Superior temporal gyrus (tissue), 1 donor: ENCODE measurements at regions not wholly inside any gene's neighbourhood (a gene's known extent, or its start where the extent isn't known, plus 50 kb on each side); places are given as distances from the start of the nearest gene placed in this dataset.
"Not testable (repeated sequence)": the region's sequence is repeated elsewhere in the genome, so short reads cannot be mapped to it uniquely, and the experiment has no call there.

Source experiments
- DNase-seq: peaks from one replicate; pipeline ENCODE4 v3.0.0-alpha.2; 2016; ENCODE audit errors: extremely low spot score

- not testable (repeated sequence) for DNase-seq
These were observed 185.8 kb upstream of the IGF1 start for GRCh38 chr12:102666176-102666575.

DNA sequence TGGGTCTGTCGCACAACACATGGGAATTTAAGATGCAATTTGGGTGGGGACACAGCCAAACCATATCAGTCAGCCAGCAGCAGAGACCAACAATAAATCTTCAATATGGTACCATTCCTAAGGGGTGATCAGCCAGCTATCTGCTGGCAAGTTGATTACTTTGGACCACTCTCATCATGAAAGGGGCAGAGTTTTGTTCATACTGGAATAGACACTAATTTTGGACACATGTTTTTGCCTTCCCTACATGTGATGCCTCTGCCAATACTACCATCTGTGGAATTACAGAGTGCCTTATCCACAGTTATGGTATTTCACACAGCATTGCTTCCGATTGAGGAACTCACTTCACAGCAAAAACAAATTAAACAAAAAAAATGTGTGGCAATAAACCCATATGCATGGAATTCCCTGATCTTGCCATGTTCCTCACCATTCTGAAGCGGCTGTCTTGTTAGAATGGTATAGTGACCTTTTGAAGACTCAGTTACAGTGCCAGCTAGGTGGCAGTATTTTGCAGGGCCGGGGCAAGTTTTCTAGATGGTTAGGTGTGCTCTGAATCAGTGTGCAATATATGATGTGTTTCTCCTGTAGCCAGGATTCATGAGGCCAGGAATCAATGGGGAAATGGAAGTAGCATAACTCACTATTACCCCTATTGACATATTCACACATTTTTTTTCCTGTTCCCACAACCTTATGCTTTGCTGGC lies 179.0 kb upstream of the IGF1 start:
- no peak for DNase-seq

DNA sequence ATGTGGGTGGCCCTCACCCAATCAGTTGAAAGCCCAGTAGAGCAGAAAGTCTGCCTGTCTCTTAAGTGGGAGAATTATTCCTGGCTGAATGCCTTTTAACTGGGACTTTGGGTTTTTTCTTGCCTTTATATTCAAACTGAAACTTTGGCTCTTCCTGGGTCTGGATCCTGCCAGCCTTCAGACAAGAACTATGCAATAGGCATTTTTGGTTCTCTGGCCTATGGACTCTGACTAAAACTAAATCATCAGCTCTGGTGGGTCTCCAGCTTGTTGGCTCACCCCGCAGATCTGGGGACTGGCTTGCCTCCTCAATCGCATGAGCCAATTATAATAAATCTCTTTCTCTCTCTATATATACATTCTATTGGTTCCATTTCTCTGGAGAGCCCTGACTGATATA lies 173.0 kb upstream of the IGF1 start:
- no peak for DNase-seq

GRCh38 chr12:102652645-102653313 lies 172.4 kb upstream of the IGF1 start:
- DNase-seq, result no peak

GRCh38 chr12:102645968-102646367 lies 165.6 kb upstream of the IGF1 start:
- DNase-seq, result no peak

- no peak for DNase-seq
These were observed 163.7 kb upstream of the IGF1 start for GRCh38 chr12:102643879-102644575.

DNA sequence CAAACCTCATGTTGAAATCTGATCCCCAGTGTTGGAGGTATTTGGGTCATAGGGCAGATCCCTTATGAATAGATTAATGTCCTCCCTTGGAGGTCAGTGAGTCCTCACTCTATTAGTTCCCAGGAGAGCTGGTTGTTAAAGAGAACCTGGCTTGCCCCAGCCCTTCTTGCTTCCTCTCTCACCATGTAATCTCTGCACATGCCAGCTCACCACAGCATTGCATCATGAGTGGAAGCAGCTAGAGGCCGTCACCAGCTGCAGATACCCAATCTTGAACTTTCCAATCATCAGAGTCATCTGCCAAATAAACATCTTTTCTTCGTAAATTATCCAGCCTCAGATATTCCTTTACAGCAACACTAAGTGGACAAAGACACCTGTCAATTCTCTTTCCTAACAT lies 161.8 kb upstream of the IGF1 start:
- DNase-seq, result no peak

DNA sequence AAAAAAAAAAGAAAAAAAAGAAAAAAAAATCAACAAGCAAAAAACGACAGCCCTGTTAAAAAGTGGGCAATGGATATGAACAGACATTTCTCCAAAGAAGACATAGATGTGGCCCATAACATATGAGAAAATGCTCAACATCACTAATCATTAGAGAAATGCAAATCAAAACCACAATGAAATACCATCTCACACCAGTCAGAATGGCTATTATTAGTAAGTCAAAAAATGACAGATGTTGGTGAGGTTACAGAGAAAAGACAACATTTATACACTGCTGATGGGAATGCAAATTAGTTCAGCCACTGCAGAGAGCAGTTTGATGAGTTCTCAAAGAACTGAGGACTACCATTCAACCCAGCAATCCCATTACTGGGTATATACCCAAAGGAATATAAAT lies 160.3 kb upstream of the IGF1 start:
- DNase-seq, result not testable (repeated sequence)

DNA sequence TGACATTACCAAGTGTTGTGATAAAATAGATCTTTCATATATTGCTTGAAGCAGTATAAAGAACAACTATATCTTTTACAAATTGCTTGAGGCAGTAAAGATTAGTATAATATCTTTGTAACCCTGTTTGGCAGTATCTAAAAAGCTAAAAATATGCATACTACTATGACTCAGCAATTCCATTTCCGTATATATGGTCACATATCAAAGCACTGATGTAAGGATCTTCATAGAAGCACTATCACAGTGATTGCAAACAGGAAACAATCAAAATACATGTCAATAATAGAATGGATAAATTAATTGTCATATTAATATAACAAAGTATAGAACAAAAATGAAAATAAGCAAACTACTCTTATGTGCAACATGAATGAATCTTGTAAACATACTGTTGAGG lies 158.4 kb upstream of the IGF1 start:
- DNase-seq, result no peak

DNA sequence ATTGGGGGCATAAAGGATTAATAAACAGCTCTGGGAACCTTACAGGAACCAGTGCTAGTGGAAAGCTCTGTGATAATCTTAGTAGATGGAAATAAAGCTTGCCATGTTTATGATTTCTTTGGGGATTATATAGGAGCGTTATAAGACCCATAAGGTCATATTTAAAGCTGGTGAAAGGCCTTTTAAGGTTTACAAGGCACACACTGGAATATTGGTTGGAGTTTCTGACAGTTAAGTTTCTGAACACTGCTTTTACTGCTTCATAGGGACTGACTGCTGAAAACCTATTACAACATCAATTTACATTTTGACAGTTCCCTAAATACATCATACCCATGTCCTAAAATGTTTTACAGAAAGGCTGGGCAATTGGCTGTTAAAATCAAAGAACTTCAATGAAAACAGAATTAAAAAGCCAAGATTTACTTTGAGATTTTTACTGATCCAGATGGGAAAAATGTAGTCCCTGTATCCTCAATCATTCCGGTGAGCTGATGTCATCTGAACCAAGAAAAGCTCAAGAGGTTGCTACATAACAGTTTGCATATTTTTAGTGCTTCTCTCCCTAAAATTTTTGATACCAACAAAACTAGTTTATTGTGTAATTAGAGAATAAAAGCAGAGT lies 153.7 kb upstream of the IGF1 start:
- no peak for DNase-seq

- no peak for DNase-seq
These were observed 150.9 kb upstream of the IGF1 start for GRCh38 chr12:102631274-102631673.

DNA sequence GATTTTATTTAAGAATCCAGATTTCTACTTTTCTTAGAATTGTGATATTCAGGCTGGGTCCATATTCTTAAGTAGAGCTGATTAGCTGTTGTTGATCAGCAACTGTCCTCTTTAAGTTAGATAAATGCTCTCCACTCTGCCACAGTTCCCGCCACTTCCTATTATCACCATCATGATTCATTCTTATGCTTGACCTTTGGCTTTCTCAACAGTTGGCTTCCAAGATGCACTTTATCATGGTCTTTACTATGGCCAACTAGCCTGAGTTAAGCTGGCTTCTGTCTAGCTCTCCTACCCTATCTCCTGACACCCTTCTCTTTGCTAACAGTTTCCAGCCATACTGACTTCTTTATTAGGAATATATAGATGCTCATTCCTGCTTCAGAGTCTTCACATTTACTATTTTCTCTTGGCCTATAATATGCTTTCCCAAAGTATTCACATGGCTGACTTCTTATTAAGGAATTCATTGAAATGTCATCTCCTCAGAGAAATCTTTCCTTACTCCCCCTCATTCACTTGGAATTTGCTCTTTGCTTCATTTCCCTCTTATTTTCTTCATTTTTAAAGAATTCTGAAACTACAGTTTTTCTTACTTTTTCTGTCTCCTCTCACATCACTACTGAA lies 149.0 kb upstream of the IGF1 start:
- no peak for DNase-seq

DNA sequence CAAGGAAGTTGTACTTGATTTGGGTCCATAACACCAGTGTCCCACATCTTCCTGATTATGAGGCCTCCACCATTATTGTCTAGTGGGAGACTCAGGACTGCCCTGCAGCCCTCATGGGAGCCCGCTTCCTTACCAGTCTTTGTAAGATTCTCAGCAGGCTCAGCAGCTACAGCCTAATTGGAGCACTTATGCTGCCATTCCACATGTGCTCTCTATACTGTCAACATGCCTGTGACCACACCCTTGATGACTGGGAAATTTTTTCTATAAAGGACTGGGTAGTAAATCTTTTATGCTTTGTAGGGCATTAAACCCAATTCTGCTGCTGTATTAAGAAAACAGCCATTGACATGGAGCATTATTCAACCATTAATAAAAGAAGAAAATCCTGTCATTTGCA lies 145.5 kb upstream of the IGF1 start:
- no peak for DNase-seq

DNA sequence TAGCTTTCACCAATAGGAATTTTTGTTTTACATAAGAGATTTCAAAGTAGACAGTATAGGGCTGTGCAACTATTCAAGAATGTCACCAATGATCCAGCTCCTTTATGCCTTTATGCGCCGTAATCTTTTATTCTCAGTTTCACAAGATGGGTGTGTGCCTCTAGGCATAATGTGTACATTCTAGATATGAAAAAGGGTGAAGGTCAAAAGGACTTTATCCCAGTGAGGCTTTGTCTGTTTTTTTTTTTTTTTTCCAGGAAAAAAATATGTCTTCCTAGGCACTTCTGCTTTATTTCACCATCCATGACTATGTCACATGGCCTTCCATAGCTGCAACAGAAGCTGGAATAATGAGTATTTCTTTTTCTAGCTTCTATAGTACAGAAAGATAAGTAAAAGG lies 142.3 kb upstream of the IGF1 start:
- no peak for DNase-seq

DNA sequence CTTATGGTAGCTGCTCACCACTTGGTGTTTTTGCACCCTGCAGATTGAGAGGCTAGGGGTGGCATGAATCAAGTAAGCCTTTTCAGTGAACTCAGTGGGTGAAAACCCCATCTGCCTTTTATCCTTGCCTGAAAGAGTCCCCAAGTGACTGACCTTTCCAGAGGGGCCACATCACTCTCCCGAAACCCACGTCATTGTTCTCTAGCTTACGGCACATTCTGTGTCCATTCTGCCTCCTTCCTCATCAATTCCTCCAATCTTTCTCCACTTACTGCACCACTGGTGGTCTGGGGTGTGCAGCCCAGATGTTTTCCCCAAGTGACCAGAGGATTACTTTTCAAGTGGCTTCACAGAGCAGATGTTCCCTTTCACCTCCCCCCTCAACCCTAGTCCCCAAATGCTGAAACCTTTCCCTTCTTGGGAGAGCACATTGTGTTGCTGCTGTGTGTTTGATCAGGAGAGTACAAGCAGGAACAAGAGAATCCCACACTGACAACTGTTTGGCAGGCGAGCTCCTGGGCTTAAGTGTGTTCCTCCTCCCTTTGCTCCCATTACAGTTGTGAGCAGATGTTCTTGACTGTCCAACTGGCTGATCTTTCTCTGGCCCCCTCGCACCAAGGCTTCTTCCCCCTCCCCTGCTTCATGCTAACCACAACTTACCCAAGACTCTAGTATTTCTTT lies 138.0 kb upstream of the IGF1 start:
- DNase-seq, result no peak

- no peak for DNase-seq
These were observed 136.3 kb upstream of the IGF1 start for GRCh38 chr12:102616692-102617091.

DNA sequence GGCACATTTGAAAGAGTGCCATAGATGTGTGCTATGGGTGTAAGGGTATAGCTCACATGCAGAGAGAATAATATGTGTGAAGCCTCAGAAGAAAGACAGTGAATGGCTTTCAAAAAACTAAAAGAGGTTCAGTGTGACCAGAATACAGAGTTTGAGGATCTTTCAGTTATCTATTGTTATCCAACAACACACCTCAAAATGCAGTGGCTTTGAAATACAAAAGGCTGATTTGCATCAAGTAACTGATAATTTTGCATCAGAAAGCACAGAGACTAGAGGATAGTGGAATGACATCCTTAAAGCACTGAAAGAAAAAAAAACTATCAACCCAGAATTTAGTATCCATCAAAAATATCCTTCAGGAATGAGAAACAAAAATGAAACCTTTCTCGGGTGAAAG lies 131.6 kb upstream of the IGF1 start:
- DNase-seq, result no peak

DNA sequence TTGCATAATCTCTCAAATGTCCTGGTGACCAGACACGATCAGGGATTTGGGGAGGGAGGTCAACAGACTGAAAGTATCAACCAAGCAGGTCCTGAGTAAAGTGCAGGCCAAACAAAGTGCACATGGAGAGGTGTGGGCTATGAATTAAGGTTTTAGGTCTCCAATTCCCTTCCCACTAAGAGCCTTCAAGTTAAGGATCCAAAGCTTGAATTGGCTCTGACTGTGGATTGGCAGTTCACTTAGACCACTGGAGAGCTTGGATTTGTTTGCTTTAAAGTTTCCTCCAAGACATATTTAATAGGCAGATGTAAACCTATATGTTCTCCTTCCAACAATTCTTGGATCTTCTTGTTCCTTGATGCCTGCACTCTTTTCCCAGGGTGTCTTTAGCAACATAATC lies 129.6 kb upstream of the IGF1 start:
- DNase-seq, result no peak

- DNase-seq, result no peak
These were observed 122.7 kb upstream of the IGF1 start for GRCh38 chr12:102603021-102603420.

- no peak for DNase-seq
These were observed 122.2 kb upstream of the IGF1 start for GRCh38 chr12:102602521-102602920.

DNA sequence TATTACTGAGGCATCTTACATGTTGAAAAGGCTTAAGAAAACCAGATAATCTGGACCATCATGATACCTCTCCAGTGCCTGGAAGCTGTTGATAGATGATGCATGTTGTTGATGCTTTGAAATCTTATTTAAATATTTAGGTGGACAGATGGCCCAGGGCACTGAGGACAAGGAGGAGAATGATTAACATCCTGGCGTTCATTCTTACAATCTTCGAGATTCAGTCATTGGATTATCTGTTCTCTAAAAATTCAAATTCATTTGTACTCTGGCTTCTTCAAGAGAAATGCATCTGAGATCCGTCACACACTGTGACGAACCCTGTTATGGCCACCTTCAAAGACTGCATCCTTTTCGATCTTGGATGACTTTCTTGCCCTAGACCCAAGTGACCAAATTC lies 121.3 kb upstream of the IGF1 start:
- no peak for DNase-seq

DNA sequence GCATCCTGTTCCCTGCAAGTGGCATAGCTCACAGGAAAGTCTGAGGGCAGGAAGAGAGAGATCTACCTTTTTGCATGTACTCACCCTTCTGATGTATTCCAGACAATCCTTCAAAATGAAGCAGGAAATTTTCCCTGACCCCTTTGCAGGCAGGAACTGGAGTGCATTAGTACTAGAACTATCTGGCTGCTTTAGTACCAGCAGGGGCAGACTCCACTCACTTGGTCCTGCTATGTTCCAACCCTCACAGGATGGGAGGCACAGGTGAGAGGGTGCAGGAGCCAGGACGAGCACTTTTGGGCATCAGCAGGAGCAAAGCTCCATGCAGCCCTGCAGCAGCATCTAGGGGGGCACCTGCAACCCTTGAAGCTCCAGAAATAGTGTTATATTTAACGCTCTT lies 116.3 kb upstream of the IGF1 start:
- no peak for DNase-seq
